Lower lobe of right lung (tissue), 2 donors: ENCODE measurements at regions not wholly inside any gene's neighbourhood (a gene's known extent, or its start where the extent isn't known, plus 50 kb on each side); places are given as distances from the start of the nearest gene placed in this dataset.
A peak's percentile ranks its signal among the peaks of the same experiment; 100 is the strongest.
"Not testable (repeated sequence)": the region's sequence is repeated elsewhere in the genome, so short reads cannot be mapped to it uniquely, and the experiment has no call there.

Source experiments
- ATAC-seq, 2 donors: fragments of 200-7000 bp; cut with Tn5 transposase; one replicate each; pipeline ENCODE4 v1.9.1; 2020 to 2022; ENCODE audit warnings: mild to moderate bottlenecking in 2 of 2, moderate library complexity in 2 of 2
- DNase-seq: peaks from one replicate; pipeline ENCODE4 v3.0.0-alpha.2; 2020
- H3K27ac ChIP-seq: fragments of 200-600 bp; one replicate; pipeline ENCODE4 v1.8.0; 2022
- H3K27me3 ChIP-seq: fragments of 200-600 bp; one replicate; pipeline ENCODE4 v1.8.0; 2022; ENCODE audit warnings: low read depth
- H3K36me3 ChIP-seq: fragments of 200-600 bp; one replicate; pipeline ENCODE4 v1.8.0; 2022; ENCODE audit warnings: mild to moderate bottlenecking
- H3K4me1 ChIP-seq: fragments of 200-600 bp; one replicate; pipeline ENCODE4 v1.8.0; 2022
- H3K4me3 ChIP-seq: fragments of 200-600 bp; one replicate; pipeline ENCODE4 v1.8.0; 2022; ENCODE audit warnings: mild to moderate bottlenecking
- H3K9me3 ChIP-seq: fragments of 200-600 bp; one replicate; pipeline ENCODE4 v1.8.0; 2022
- intact Hi-C: fragments of 100-400 bp; cut with DNase I; formaldehyde crosslinking; loops from one replicate; pipeline ENCODE4 v1.11.0; 2022
- TF ChIP-seq, protein P1 (sequence below): fragments of 200-600 bp; IDR thresholded peaks from one replicate; pipeline ENCODE4 v1.8.0; 2022; ENCODE audit warnings: antibody characterized with exemption, mild to moderate bottlenecking
- donor health status: DM: no; HTN: yes; CAD: no; lungs with severe emphysema.

DNA sequence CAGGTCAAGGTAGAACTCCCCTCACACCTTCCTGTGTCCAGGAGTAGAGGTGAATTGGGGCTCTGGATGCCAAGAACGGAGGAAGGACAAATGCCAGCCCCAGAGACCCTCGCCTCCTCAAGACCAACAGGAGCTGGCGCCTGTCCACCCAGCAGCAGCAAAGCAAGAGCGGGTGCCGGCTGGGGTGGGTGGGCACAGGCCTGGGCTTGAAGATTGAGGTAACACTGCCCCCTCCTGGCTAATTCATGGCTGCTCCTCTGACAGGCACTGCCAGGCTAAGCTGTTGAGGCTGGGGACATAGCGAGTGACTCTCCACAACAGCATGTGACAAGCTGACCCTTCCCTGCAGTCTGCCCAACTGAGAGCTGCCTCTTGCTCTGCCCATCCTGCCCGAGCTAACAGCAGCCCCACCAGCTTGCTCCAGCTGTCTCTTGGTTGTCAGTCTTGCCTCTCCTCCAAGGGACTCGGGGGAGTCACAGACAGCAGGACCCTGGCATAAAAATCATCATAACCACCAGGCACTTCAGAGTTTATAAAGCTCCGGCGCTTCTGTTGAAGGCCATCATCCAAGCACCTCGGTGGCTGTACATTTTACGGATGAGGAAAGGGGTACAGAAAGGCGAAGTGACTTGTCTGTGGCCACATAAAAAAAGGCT is 202.3 kb downstream of the TBC1D2B start:
- H3K36me3 ChIP-seq, H3K4me3 ChIP-seq, intact Hi-C loops, DNase-seq, H3K9me3 ChIP-seq, H3K27me3 ChIP-seq, H3K4me1 ChIP-seq, H3K27ac ChIP-seq: not testable (repeated sequence)
- peak; percentile 43 to 48 for ATAC-seq
- TF ChIP-seq, protein P1, sequence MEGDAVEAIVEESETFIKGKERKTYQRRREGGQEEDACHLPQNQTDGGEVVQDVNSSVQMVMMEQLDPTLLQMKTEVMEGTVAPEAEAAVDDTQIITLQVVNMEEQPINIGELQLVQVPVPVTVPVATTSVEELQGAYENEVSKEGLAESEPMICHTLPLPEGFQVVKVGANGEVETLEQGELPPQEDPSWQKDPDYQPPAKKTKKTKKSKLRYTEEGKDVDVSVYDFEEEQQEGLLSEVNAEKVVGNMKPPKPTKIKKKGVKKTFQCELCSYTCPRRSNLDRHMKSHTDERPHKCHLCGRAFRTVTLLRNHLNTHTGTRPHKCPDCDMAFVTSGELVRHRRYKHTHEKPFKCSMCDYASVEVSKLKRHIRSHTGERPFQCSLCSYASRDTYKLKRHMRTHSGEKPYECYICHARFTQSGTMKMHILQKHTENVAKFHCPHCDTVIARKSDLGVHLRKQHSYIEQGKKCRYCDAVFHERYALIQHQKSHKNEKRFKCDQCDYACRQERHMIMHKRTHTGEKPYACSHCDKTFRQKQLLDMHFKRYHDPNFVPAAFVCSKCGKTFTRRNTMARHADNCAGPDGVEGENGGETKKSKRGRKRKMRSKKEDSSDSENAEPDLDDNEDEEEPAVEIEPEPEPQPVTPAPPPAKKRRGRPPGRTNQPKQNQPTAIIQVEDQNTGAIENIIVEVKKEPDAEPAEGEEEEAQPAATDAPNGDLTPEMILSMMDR, result peak; percentile 51

DNA sequence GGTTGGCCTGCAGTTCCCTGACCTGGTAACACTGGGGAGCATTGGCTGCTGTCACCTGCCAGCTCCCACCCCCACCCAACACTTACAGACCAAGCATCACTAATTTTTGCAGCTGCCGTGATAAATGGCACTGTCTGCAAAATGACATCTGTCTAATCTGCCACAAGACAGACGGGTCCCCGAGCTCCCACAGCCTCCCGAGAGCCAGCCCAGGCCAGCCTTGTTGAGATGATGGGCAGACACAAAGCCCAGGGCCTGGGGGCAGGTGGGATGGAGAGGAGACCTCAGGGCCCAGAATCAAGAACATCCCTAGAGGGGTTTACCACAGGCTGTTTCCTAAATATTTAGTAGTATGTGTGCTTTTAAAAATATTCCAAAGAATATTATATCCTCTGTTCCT is 203.4 kb downstream of the TBC1D2B start:
- peaks cover 4% of the 10 kb centered on the region for H3K27me3 ChIP-seq
- H3K9me3 ChIP-seq, result no peaks in the 10 kb centered on the region
- intact Hi-C loops, result no loop called here
- TF ChIP-seq, protein P1, result no peak
- DNase-seq (no peak), ATAC-seq (no peak)
- no peak overlapping the region for H3K4me3 ChIP-seq
- H3K36me3 ChIP-seq, result no peaks in the 10 kb centered on the region
- no peaks in the 10 kb centered on the region for H3K4me1 ChIP-seq
- no peak overlapping the region for H3K27ac ChIP-seq

DNA sequence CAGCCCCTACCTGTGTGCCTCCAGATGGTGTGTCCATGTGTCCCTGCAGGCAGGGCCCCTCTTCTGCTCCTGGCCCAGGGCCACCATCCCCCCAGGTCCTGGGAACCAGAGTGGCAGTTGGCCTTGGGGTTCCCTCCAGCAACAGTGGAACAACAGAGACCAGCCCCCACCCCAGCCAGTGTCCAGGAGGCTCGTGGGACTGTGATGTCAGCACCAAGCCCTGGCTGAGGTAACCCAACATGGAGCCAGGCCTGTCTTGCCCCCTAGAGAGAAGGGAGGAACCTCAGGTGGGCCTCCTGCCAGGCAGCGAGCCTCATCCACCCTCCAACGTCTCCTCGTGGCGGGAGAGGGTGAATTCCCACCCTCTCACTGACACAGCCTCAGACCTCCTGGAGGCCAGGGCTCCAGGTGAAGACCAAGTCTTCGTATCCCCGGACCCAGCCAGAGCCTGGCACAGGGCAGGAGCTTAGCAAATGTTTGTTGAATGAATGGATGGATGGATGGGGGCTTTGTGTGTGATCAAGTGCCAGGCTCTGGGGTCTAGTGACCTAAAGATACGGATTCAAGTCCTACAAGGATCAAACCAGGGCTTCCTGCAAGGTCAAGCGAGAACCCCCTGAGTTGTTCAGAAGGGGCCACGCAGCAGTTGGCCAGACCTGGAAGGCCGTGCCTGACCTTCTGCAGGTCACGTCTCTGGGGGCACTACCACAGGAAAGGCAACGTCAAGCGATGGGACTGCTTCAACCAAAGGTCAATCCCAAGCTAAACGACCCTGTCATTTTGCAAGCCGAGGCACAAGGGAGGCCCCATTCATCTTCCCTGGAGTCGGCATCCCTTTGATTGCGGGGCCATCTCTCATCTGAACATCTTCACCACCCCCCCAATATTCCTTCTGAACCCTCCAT is 204.7 kb downstream of the TBC1D2B start:
- H3K27me3 ChIP-seq, DNase-seq, H3K9me3 ChIP-seq, intact Hi-C loops, H3K4me3 ChIP-seq, ATAC-seq, H3K4me1 ChIP-seq, H3K27ac ChIP-seq, H3K36me3 ChIP-seq: not testable (repeated sequence)

DNA sequence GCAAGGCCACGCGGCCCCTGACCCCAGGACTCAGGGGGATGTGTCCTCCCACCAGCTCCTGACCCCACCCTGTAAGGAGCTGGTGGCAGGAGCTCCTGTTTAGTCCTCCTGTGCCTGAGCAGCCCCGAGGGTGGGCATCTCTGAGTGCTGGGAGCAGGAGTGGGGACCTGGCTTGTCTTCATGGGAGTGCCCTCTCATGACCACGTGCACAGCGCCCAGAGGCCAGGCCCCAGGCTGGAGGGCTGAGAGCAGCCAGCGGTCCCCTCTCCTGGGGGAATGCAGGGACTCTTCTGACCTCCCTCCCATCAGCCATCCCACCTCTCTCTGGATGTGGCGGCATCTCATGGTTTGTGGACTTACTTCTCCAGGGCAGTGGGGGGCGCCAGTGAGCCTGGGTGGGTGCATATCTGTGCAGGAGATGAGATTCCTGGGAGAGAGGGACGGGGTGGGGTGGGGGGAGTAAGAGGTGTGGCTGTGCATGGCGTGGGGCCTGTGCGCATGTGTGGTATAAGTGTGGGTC is 205.6 kb downstream of the TBC1D2B start:
- TF ChIP-seq, protein P1, result peak; percentile 10
- intact Hi-C loops, result no loop called here
- no peak for ATAC-seq
- DNase-seq, result peak; percentile 30
- no peaks in the 10 kb centered on the region for H3K36me3 ChIP-seq
- no peak overlapping the region for H3K27ac ChIP-seq
- no peaks in the 10 kb centered on the region for H3K9me3 ChIP-seq
- H3K4me1 ChIP-seq, result no peaks in the 10 kb centered on the region
- no peak overlapping the region for H3K4me3 ChIP-seq
- H3K27me3 ChIP-seq, result peaks cover 4% of the 10 kb centered on the region

DNA sequence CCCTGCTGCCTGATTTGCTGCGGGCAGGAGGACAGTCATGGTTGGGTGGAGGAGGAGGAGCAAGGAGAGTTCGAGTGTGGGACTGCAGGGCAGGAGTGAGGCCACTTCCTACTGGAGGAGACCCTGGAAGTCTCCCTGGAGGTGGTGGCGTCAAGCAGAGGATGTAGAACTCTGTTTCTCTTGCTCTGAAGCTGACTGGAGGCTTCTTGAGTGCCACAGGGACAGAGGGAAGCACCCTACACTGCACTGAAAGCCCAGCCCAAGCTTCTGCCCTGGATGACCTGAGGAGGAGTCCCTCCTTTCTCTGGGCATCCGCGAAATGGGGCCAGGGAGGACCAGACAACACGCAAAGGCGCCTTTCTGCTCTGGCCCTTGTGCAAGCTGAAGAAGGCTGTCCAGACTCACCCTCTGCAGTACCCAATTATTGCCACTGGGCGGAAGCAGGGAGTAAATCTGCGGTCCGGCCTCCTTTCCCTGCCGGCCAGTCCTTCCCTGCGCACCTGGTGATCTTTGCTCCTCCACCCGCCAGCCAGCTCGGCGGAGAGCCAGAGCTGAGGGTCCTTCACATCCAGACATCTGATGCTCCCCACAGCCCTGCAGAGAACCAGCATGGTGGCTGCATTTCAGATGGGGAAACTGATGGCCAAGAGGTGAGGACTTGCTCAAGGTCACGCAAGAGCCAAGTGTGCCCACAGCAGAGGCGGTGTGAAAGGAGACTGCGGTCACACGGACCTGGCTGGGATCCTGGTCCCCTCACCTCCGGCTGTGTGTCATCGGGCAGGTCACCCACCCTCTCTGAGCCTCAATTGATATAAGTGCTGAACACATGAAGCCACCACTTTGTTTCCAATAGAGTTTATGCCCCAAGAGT is 207.1 kb downstream of the TBC1D2B start:
- no peaks in the 10 kb centered on the region for H3K4me1 ChIP-seq
- H3K27ac ChIP-seq, result no peak overlapping the region
- no peak overlapping the region for H3K4me3 ChIP-seq
- peak; percentile 60 for DNase-seq
- peak; percentile 78 to 79 for ATAC-seq
- TF ChIP-seq, protein P1, result peak; percentile 85
- H3K9me3 ChIP-seq, result no peaks in the 10 kb centered on the region
- intact Hi-C loops, result no loop called here
- no peaks in the 10 kb centered on the region for H3K36me3 ChIP-seq
- peaks cover 4% of the 10 kb centered on the region for H3K27me3 ChIP-seq
